ENCODE measurements at regions not wholly inside any gene's neighbourhood (a gene's known extent, or its start where the extent isn't known, plus 50 kb on each side); places are given as distances from the start of the nearest gene placed in this dataset.

- Mint-ChIP-seq H3K9me3 (peaks cover 21% of the 10 kb centered on the region), H3K27ac (no peak overlapping the region), H3K27me3 (peaks cover 12% of the 10 kb centered on the region), H3K4me3 (no peak overlapping the region), H3K36me3 (peaks cover 14% of the 10 kb centered on the region), H3K4me1 (peaks cover 17% of the 10 kb centered on the region)
- no peak for DNase-seq
Observed at GRCh38 chr7:114822844-114823243, 99.0 kb upstream of the MDFIC start.

- Mint-ChIP-seq H3K4me1 (peaks cover 17% of the 10 kb centered on the region), H3K27me3 (peaks cover 12% of the 10 kb centered on the region), H3K4me3 (no peak overlapping the region), H3K27ac (no peak overlapping the region), H3K36me3 (peaks cover 16% of the 10 kb centered on the region), H3K9me3 (peaks cover 24% of the 10 kb centered on the region)
- no peak for DNase-seq
Observed at GRCh38 chr7:114823290-114823689, 98.6 kb upstream of the MDFIC start.

GRCh38 chr7:114825423-114825951, 96.4 kb upstream of the MDFIC start:
- H3K36me3 Mint-ChIP-seq = peaks cover 16% of the 10 kb centered on the region
- no peak overlapping the region for H3K4me3 Mint-ChIP-seq
- peak; percentile 36 for DNase-seq
- H3K27me3 Mint-ChIP-seq = peaks cover 4% of the 10 kb centered on the region
- H3K9me3 Mint-ChIP-seq = peaks cover 24% of the 10 kb centered on the region
- peak overlapping the region; percentile 83 for H3K27ac Mint-ChIP-seq
- H3K4me1 Mint-ChIP-seq = peaks cover 12% of the 10 kb centered on the region

GRCh38 chr7:114830952-114831351, 90.9 kb upstream of the MDFIC start:
- no peak for DNase-seq
- Mint-ChIP-seq H3K27me3 (peaks cover 4% of the 10 kb centered on the region), H3K4me1 (peaks cover 14% of the 10 kb centered on the region), H3K27ac (no peak overlapping the region), H3K4me3 (no peak overlapping the region), H3K9me3 (peaks cover 16% of the 10 kb centered on the region), H3K36me3 (peaks cover 8% of the 10 kb centered on the region)

GRCh38 chr7:114832906-114833595, 88.8 kb upstream of the MDFIC start:
- Mint-ChIP-seq H3K4me1 (peaks cover 12% of the 10 kb centered on the region), H3K27me3 (no peaks in the 10 kb centered on the region), H3K9me3 (peaks cover 2% of the 10 kb centered on the region), H3K27ac (peak overlapping the region; percentile 85), H3K36me3 (peaks cover 4% of the 10 kb centered on the region), H3K4me3 (no peak overlapping the region)
- no peak for DNase-seq

GRCh38 chr7:114835303-114835702, 86.6 kb upstream of the MDFIC start:
- peaks cover 2% of the 10 kb centered on the region for H3K36me3 Mint-ChIP-seq
- no peak overlapping the region for H3K27ac Mint-ChIP-seq
- H3K9me3 Mint-ChIP-seq = no peaks in the 10 kb centered on the region
- peaks cover 4% of the 10 kb centered on the region for H3K27me3 Mint-ChIP-seq
- DNase-seq = no peak
- peaks cover 14% of the 10 kb centered on the region for H3K4me1 Mint-ChIP-seq
- no peak overlapping the region for H3K4me3 Mint-ChIP-seq

- Mint-ChIP-seq H3K9me3 (no peaks in the 10 kb centered on the region), H3K4me1 (peaks cover 14% of the 10 kb centered on the region)
Observed at GRCh38 chr7:114835861-114836260, 86.0 kb upstream of the MDFIC start.

GRCh38 chr7:114842551-114843065, 79.3 kb upstream of the MDFIC start:
- H3K36me3 Mint-ChIP-seq = no peaks in the 10 kb centered on the region
- no peak overlapping the region for H3K4me3 Mint-ChIP-seq
- no peak overlapping the region for H3K27ac Mint-ChIP-seq
- H3K9me3 Mint-ChIP-seq = no peaks in the 10 kb centered on the region
- no peak for DNase-seq
- peaks cover 2% of the 10 kb centered on the region for H3K4me1 Mint-ChIP-seq
- H3K27me3 Mint-ChIP-seq = peaks cover 21% of the 10 kb centered on the region

More at GRCh38 chr7:114835861-114836260, 86.0 kb upstream of the MDFIC start:
- Mint-ChIP-seq H3K4me3 (no peak overlapping the region), H3K36me3 (peaks cover 2% of the 10 kb centered on the region), H3K27ac (no peak overlapping the region), H3K27me3 (peaks cover 8% of the 10 kb centered on the region)
- no peak for DNase-seq

GRCh38 chr7:114843102-114843501, 78.8 kb upstream of the MDFIC start:
- peaks cover 2% of the 10 kb centered on the region for H3K4me1 Mint-ChIP-seq
- H3K9me3 Mint-ChIP-seq = no peaks in the 10 kb centered on the region
- H3K36me3 Mint-ChIP-seq = no peaks in the 10 kb centered on the region
- H3K4me3 Mint-ChIP-seq = no peak overlapping the region
- peaks cover 21% of the 10 kb centered on the region for H3K27me3 Mint-ChIP-seq
- H3K27ac Mint-ChIP-seq = no peak overlapping the region
- DNase-seq = no peak

- Mint-ChIP-seq H3K4me1 (peaks cover 8% of the 10 kb centered on the region), H3K27ac (no peak overlapping the region), H3K4me3 (no peak overlapping the region), H3K27me3 (peaks cover 8% of the 10 kb centered on the region), H3K9me3 (no peaks in the 10 kb centered on the region), H3K36me3 (peaks cover 1% of the 10 kb centered on the region)
- no peak for DNase-seq
Observed at GRCh38 chr7:114851406-114852061, 70.4 kb upstream of the MDFIC start.

- Mint-ChIP-seq H3K9me3 (no peaks in the 10 kb centered on the region), H3K27me3 (peaks cover 8% of the 10 kb centered on the region), H3K36me3 (peaks cover 1% of the 10 kb centered on the region), H3K4me1 (peaks cover 8% of the 10 kb centered on the region), H3K4me3 (no peak overlapping the region), H3K27ac (no peak overlapping the region)
- no peak for DNase-seq
Observed at GRCh38 chr7:114852293-114852692, 69.6 kb upstream of the MDFIC start.

GRCh38 chr7:114853189-114853588, 68.7 kb upstream of the MDFIC start:
- Mint-ChIP-seq H3K9me3 (no peaks in the 10 kb centered on the region), H3K27me3 (peaks cover 11% of the 10 kb centered on the region), H3K36me3 (peaks cover 1% of the 10 kb centered on the region), H3K4me1 (peaks cover 8% of the 10 kb centered on the region), H3K27ac (no peak overlapping the region), H3K4me3 (no peak overlapping the region)
- DNase-seq = no peak

GRCh38 chr7:114854369-114854768, 67.5 kb upstream of the MDFIC start:
- H3K27me3 Mint-ChIP-seq = peaks cover 11% of the 10 kb centered on the region
- DNase-seq = no peak
- peaks cover 1% of the 10 kb centered on the region for H3K36me3 Mint-ChIP-seq
- no peaks in the 10 kb centered on the region for H3K9me3 Mint-ChIP-seq
- H3K27ac Mint-ChIP-seq = no peak overlapping the region
- peaks cover 8% of the 10 kb centered on the region for H3K4me1 Mint-ChIP-seq
- H3K4me3 Mint-ChIP-seq = no peak overlapping the region

- Mint-ChIP-seq H3K9me3 (no peaks in the 10 kb centered on the region), H3K27me3 (peaks cover 11% of the 10 kb centered on the region), H3K36me3 (no peaks in the 10 kb centered on the region), H3K27ac (no peak overlapping the region), H3K4me3 (no peak overlapping the region), H3K4me1 (peaks cover 8% of the 10 kb centered on the region)
- no peak for DNase-seq
Observed at GRCh38 chr7:114856625-114857024, 65.3 kb upstream of the MDFIC start.

- no peaks in the 10 kb centered on the region for H3K36me3 Mint-ChIP-seq
- H3K4me1 Mint-ChIP-seq = peaks cover 2% of the 10 kb centered on the region
Observed at GRCh38 chr7:114857605-114858004, 64.3 kb upstream of the MDFIC start.

More at GRCh38 chr7:114857605-114858004, 64.3 kb upstream of the MDFIC start:
- no peak for DNase-seq
- H3K9me3 Mint-ChIP-seq = no peaks in the 10 kb centered on the region
- no peak overlapping the region for H3K4me3 Mint-ChIP-seq
- no peak overlapping the region for H3K27ac Mint-ChIP-seq
- H3K27me3 Mint-ChIP-seq = peaks cover 11% of the 10 kb centered on the region

All from activated naive CD8-positive, alpha-beta T cell treated with anti-CD3 and anti-CD28 coated beads for 36 hours (primary cell).